Dermis blood vessel endothelial cell (primary cell): ENCODE measurements at regions not wholly inside any gene's neighbourhood (a gene's known extent, or its start where the extent isn't known, plus 50 kb on each side); places are given as distances from the start of the nearest gene placed in this dataset.

Experiments used
- DNase-seq: peaks from one replicate; pipeline ENCODE4 v3.0.0; 2010

DNA sequence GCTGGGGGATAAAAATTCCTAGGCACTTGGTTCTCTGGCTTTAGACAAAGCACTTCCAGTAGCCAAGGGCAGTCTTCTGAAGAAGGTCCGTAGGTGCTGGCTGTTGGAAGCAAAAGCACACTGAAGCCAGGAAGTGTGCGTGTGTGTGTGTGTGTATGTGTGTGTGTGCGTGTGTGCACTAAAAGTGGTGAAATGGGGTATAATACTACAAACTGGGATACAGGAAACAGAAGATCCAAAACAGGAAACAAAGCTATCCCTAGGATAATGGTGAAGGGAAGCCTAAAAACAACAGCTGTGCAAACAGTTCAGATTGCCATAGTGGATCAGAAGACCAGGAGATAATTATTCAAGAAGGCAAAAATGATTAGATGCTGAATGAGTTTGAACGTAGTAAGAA lies 103.4 kb downstream of the IL20RB start:
- DNase-seq = peak; percentile 54

DNA sequence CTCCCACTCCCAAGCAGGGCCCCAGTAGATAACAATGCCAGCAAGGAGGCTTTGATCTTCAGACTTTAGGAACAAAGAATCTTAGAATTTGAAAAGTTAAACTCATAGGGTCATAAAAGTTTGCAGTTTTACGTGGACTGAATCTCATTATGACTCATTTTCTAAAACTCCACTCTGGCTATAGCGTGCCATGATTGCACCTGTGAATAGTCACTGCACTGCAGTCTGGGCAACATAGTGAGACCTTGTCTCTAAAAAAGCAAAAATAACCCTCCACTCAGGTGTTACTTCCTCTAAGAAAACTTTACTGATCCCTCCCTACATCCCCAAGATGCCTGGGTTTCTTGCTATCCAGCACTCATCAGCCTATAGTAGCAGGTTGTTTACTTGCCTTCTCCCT lies 104.5 kb downstream of the IL20RB start:
- no peak for DNase-seq

DNA sequence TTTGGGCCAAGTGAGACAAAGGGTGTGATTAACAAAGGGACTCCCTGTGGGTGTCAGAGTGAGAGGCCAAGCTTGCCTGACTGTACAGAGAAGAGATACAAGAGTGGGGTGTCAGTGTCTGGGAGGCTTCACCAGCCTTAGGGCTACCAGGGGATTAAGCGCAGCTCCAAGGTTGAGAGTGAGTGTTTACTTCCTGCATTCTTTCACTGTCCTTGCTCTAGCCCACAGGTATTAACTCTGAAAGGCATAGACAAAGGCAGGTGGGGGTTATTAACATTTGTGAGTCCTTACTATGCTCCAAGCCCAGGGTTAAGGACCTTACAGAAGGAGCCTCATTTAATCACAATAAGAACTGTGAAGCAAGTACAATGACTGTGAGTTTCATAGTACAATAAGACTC lies 107.6 kb downstream of the IL20RB start:
- no peak for DNase-seq

DNA sequence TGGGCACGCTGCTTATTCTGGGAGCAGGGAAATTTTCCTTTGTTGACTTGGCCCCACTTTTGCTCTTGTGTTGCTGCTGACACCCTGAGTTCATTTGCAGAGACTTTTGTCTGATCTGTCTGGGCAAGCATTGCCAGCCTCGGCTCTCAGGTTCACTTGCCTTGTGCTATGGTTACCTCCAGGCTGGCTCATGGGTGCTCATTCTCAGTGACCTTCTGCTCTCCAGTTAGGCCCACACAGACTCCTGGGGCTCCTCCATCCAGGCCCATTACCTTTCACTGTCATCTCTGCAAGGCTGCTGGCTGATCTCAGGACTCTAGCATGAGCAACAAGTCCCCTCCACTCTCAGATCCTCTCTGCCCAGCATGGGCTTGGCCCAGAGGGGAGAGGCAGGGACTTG lies 108.3 kb downstream of the IL20RB start:
- no peak for DNase-seq

DNA sequence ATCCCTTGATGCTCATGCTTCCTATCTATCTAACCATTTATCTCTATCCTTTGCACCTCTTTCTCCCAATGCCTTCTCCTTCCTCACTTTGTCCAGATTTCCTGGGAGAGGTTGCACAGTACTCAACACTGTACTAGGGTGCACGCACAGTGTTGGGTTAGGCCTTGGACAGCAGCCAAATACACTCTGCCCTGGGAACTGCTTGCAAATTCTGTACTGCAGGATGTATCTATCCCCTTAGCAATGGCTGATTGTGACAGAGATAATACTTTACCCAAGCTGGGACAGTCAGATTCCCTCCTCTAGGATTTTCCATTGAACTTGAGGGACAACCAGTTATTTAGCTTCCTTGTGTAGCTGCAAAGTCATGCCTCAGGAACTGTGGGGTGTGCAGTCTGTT lies 113.3 kb downstream of the IL20RB start:
- DNase-seq = no peak

DNA sequence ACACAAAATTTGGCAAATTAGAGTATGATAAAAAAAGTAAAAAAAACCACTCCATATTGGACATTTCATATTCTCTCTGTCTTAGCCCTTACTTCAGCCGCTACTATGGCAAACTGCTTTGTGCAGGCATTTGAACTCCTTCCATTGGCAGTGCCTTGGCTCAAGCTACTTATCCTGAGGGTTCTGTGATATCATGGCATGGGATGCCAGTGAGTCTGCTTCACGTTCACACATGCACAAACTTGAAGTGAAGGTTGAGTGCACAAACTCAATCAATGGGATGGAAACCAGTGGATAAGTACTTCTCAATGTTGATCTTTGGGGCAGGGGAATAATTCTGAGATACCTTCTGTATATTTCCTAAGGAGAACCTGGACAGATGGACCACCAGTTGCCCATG lies 117.2 kb downstream of the IL20RB start:
- no peak for DNase-seq

DNA sequence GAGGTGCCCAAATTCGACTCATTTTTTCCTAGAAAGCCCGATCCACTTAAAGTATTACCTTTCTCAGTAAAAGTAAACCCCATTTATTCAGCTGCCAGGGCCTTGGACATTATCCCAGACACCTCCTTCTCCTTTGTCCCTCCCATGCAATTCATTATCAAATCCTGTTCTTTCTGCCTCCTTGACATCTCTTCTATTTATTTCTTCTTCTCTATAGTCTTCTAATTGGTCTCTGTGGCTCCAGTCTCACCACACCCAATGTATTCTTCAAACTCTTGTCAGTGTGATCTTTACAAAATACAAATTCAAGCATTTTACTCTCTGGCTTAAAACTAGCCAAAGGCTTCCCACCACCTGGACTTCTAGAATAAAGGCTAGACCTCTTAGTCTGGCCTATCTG lies 120.3 kb downstream of the IL20RB start:
- DNase-seq = no peak

DNA sequence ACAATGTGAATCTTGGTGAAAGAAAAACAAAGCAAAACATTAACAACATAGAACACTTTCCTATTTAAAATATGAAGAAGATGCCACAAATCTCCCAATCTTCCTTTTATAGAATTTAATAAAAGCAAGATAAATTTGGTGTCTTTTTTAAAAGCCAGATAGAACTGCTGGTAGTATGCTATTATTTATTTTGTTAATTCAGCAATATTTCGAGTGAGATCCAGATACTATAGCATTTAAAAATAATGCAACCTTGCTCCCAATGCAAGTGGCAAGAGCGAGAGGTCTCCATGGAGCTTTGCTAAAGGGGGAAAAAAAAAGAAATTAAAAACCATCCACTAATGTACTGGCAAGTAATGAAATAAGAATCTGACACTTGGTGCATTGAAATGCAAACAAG lies 121.8 kb downstream of the IL20RB start:
- DNase-seq = no peak

DNA sequence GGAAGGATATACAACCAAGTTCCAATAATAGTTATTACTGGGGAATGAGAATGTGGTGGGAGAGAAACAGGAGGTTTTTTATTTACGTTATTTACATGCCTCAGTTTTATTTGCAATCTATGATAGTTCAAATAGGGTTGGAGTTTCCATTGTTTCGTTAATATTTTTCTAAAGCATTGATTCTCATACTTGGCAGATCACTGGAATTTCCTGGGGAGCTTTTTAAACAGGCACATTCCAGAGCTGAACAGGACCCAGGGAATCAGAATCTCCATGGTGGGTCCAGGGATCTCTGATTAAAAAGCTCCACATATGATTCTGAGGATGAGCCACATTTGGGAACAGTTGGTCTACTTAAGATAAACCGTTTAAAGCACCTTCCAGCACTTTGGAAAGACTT lies 123.9 kb downstream of the IL20RB start:
- no peak for DNase-seq

DNA sequence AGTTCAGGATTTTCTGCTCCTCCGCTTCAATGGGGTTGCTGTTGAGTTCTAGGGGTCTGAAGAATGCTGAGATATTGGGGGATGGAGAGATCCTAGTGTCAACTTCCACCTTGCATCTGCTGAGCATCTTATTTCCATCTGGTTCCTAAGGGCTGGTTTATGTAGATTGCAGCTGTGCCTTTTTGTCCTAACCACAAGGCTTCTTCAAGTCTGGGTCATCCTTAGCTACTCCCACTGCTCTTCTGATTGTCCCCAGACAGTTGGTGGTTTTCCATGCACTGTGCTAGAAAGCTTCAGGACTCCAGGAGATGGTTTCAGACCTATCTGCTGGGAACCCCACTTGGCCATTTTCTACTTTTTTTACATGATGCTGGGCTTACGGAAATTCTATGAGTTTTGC lies 125.0 kb downstream of the IL20RB start:
- DNase-seq = no peak

DNA sequence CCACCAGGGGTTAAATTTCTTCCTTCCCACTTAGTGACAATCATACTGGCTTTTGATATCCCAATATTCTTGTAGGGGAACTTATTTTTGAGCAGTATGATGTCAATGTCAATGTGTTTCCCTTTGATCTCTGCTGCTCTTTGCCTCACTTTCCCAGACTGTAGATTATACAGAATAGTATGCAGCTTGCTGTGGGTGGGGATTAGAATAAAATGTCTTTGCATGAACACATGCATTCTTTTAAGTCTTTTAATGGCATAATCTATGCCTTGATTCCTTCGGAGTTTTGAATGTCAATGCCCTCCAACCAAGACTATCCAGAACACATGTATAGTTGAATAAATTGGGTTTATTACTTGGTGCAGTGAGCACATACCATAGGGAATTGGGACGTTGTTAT lies 125.5 kb downstream of the IL20RB start:
- no peak for DNase-seq

DNA sequence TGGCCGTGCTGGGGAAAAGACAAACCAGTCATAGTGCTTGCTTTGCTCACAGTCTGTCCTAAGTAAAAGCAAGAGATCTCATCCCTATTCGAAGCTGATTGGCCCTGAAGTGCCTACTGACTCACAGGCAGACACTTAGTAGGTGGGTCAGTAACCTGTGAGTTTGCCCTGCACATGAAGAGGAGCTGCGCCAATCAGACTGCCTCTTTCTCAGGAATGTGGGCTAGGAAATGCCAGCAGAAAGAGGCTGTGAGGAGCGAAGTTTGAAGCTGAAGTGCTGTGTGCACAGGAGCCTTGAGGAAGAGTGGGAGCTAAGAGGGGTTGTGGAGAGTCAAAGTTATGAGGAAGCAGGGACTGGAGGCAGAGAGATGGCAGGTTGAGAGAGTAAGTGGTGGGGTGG lies 126.8 kb downstream of the IL20RB start:
- no peak for DNase-seq

DNA sequence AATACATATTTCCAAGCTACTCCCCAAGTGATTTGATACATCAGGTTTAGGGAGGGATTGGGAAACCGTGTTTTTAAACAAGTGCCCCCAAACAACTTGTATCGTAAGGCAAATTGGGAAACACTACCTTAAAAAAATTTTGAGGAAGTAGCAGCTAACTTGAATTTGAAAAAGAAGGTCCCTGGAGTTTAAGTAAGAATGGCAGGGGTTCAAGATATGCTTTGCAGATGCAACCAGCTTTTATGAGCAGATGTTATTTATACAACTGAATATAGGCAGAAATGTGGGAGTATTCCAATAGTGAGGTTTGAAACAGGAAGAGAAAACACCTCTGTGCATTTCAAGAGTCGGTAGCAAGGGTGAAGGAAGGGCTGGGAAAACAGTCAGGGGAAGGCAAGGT lies 139.6 kb downstream of the IL20RB start:
- DNase-seq = no peak

DNA sequence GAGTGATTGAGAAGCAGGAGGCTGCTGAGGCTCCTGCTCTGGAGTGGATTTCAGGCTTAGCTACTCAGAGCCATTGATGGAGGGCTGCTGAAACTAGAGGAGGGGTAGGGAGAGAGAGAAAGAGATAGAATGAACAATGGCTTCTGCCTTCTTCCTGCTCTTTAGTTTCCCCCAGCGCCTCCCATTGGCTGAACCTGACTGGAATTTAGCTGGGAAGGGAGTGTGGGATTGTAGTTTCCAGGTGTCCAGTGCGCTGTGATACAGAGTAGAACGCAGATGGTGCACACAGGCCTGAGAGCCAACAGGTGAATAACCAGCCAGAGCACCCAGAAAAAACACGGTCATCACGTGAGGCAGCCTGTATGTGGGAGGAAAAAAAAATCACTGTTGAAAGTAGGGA lies 140.1 kb downstream of the IL20RB start:
- no peak for DNase-seq

DNA sequence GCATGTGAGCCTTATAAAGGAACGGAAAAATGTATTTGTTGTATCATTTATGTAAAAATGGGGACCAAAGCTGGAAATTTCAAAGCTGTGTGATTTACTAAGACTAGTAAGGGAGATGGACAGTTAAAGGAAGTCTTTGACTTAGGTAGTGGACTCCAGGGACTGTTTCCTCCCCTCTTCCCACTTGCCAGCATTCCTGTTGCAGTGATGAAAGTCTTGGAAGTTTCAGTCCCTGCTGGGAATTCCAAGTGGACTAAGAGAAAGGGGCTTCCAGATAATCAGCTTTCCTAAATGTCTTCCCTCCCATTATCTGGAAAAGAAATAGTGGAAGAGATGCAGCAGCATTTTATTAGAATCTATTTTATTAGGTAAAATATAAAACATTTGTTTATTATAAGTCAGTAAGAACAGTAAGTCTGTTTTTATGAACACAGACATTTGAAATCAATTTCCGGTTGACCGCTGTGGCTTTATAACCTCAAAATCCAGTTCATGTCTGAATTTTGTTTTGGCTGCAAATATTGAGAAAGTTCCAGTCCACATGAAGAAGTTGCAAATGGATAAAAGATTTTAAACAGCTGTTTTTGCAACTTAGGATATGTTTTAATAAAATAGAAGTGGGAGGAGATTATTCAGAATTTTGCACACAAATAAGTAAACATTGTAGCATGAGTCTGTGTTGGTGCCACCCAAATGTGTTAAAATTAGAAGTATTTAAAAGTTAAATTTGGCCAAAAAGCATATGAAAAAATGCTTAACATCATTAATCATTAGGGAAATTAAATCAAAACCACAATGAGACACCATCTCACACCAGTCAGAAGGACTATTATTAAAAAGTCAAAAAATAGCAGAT lies 141.8 kb downstream of the IL20RB start:
- no peak for DNase-seq

DNA sequence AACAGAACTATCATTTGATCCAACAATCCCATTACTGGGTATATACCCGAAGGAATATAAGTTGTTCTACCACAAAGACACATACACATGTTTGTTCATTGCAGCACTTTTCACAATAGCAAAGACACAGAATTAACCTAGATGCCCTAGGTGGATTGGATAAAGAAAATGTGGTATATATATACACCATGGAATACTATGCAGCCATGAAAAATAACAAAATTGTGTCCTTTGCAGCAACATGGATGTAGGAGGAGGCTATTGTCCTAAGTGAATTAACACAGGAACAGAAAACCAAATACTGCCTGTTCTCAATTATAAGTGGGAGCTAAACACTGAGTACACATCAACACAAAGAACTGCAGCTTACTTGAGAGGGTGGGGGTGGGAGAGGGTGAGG lies 142.5 kb downstream of the IL20RB start:
- no peak for DNase-seq

DNA sequence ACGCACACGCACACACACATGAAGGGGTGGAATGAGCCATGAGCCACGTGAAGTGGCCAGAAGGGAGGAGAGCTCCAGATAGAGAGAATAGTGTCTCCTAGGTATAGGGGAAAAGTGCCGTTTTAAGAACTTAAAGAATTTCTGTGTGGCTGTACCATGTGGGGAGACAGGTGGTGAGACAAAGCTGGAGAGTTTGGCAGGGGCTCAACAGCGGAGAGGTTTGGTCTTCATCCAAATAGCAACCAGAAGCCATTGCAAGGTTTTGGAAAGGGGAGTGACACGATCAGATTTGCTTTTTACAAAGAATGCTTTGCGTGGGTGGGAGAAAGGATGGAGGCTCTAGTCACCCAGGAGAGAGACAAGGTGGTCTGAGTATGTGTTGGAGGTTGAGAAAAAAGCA lies 146.0 kb downstream of the IL20RB start:
- no peak for DNase-seq

DNA sequence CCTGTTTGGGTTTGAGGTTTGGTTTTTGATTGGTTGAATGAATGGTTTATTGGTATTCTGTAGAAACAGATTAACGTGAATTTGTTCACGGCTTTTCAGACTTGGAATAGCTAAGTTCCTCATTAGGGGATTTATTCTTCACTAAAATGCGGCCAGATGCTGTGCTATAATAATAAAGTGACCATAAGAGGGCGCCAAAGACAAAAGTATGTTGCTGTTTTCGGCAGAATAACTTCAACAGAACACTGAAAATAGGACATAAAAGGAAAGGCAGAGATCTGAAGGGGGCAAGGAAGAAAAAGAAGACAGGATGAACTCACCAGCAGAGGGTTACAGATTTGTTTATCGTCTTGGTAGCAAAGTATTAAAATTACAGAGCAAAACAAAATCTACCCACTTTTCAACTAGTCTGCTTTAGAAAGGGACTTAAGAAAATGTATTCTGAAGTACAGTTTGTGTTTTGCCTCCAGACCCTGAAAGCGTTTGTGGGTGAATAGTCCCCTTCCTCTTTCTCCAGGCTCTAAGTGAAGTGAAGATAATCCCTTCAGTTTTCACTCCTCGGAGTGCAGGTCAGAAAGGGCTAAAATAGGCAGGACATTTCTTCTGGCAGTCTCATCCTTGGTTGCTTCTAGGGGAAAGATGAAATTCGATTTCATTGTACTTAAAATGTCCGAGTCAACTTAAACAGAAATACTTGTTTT lies 147.6 kb downstream of the IL20RB start:
- DNase-seq = peak; percentile 74

DNA sequence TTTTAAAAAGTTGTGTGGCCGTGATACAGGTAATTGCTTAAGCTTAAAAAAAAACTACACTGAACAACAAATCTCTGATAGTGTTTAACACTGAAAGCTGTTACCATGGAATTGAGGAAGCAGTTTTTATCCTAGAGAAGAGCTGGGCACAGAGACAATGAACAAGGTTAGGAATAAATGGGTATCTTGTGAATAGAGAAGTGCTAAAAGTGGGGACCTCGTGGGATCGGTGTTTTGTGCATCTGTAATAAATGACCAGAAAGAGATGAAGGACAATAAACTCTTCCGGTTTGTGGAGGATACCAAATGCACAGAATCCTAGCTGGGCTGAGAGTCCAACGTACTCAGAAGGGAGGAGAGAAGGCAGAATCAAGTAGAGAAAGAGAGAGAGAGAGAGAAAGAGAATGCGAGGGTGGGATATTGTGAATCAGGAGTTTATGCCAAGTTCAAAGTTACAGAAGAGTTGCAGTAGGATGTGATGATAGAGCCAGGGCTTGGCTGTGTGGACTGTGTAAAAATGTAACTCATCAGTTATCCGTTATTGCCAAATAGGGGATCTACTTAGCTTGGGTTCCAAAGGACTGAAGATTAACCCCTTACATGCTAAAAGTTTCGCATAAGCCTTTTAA lies 148.9 kb downstream of the IL20RB start:
- no peak for DNase-seq

DNA sequence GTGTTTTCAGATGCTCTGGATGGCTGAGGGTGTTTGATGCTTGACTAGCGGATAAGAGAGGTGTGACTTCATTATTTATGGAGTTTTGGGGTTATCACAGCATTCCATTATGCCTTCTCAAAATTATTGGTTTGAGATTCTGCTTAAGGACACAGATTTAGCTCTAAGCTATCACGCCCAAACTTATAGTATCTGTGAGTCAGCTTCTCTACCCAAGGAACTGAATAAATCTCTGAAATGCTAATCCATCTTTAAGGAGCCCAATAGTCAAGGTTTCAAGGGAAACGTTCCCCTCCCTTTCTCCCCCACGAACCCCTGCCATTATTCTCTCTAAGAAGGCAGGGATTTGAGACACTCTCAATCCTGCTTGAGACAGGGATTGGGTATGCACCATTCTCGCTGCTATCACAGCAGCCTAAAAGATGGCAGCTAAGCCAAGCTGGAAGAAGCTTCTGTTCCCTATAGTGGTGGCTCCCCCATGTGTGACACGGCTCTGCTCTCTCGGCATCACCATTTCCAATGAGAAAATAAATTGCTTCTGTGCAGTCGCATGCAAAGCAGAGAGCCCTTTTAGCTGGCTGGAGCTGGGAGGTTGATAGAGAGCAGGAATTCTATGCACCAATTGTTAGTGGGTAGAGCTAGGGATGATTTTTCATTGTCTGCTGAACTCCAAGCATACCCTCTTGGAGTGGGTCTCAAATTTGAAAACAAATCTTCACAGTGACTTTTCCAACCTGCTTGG lies 151.1 kb downstream of the IL20RB start:
- DNase-seq = no peak

DNA sequence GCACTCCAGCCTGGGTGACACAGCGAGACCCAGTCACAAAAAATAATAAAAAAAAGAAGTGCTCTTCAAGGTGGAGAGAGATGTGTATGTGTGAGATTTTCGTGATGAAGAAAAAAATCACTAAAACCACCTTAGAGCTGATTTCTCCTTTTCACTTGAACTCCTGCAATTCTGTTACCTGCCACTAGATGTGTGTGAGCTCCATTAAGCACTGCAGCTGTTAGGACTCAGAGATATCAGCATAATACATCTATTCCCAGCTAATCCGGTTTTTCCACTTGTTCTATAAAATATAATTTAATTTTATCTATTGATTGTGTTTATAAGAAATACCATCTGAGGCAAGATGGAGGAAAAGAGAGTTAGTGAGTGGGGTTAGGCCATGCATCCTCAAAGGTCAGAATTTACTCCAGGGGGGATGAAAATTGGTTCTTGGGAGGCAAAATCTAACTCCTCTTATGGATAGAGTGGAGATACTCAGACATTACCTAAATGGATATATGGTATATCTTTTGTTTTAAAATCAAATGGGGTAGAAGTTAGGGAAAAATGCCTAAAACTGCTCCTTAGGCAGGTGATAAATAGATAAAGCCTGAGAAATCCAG lies 152.7 kb downstream of the IL20RB start:
- DNase-seq = peak; percentile 53

DNA sequence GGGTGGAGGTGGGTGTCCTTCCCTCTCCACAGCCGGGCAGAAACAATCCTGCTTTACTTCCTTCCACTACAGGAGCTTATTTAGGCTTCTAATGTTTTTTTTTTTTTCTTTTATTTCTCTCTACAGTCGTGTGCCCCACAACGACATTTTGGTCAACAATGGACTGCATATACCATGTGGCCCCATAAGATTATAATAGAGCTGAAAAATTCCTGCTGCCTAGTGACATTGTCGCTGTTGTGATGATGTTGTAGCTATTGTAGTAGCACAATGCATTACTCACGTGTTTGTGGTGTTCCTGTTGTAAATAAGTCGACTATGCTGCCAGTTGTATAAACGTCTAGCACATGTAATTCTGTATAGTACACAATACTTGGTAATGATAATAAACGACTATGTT lies 153.7 kb downstream of the IL20RB start:
- no peak for DNase-seq

DNA sequence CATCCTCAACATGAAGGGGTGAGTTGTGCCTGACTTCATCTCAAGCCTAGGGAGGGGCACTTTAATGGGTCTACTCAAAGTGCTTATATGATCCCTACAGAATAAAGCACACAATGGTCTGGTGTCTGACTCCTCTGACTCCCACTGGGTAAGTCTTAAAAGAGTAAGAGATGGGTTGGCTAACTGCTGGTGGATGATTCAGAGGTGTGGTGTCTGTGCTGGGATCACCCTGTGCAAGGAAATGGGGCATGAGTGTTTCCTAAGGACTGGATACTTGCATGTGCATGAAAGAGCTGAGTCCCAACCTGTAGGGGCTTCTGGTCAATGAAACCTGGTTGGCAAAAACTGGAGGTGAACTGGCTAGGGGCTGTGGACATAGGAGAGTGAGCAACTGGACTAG lies 158.8 kb downstream of the IL20RB start:
- no peak for DNase-seq
